GM23338 (cell line): ENCODE measurements at regions not wholly inside any gene's neighbourhood (a gene's known extent, or its start where the extent isn't known, plus 50 kb on each side); places are given as distances from the start of the nearest gene placed in this dataset.

Source experiments
- CREB1 ChIP-seq: fragments of 250-450 bp; sonication (Bioruptor Pico); IDR thresholded peaks from 2 replicates; pipeline ENCODE4 v1.5.0; 2020; ENCODE audit warnings: low read depth, mild to moderate bottlenecking, moderate library complexity
- CTCF ChIP-seq, 2 experiments: fragments of 200-600 bp in 1 of 2; sonication (generic) in 1 of 2; conservative IDR thresholded peaks; 2 replicates each; pipeline versions ENCODE4 v1.5.1 to v1.6.1; 2016 to 2017; ENCODE audit warnings: antibody characterized with exemption in 2 of 2, low read depth in 2 of 2, mild to moderate bottlenecking in 2 of 2, moderate library complexity in 1 of 2
- EZH2 ChIP-seq: fragments of 200-600 bp; sonication (generic); IDR thresholded peaks from one replicate; pipeline ENCODE4 v1.8.0; 2017; ENCODE audit warnings: antibody characterized with exemption, mild to moderate bottlenecking, low read depth; ENCODE audit not compliant: unreplicated experiment
- EZH2phosphoT487 ChIP-seq: fragments of 200-600 bp; sonication (generic); IDR thresholded peaks from one replicate; pipeline ENCODE4 v1.8.1; 2018; ENCODE audit warnings: antibody characterized with exemption; ENCODE audit not compliant: unreplicated experiment
- JUNB ChIP-seq: IDR thresholded peaks from one replicate; pipeline ENCODE4 v1.6.1; 2016; ENCODE audit warnings: antibody characterized with exemption; ENCODE audit not compliant: unreplicated experiment
- POLR2AphosphoS5 ChIP-seq: IDR thresholded peaks from 2 replicates; pipeline ENCODE4 v1.6.1; 2016; ENCODE audit warnings: antibody characterized with exemption, low read depth
- REST ChIP-seq: IDR thresholded peaks from one replicate; pipeline ENCODE4 v1.6.1; 2018; ENCODE audit warnings: antibody characterized with exemption; ENCODE audit not compliant: unreplicated experiment

- no peak for TF ChIP-seq CTCF (conservative IDR thresholded peaks at IDR 0.05; ENCODE audit: low read depth in 2 of 2)
- no peak for TF ChIP-seq POLR2AphosphoS5
- TF ChIP-seq EZH2: no peak
- no peak for TF ChIP-seq JUNB
- no peak for TF ChIP-seq EZH2phosphoT487
- TF ChIP-seq REST: no peak
- no peak for TF ChIP-seq CREB1 (CRISPR knock-in tag)
Observed at GRCh38 chr2:198641161-198641560, 816.6 kb downstream of the SATB2 start.
